HG03025 (cell line): ENCODE measurements at regions not wholly inside any gene's neighbourhood (a gene's known extent, or its start where the extent isn't known, plus 50 kb on each side); places are given as distances from the start of the nearest gene placed in this dataset.

Experiments
- ATAC-seq: cut with Tn5 transposase; IDR thresholded peaks from one replicate; pipeline ENCODE4 v1.9.1; 2021; ENCODE audit warnings: mild to moderate bottlenecking, moderate library complexity; ENCODE audit not compliant: unreplicated experiment, low FRiP score

- no peak for ATAC-seq
Observed at GRCh38 chr13:107296804-107297203, 728.9 kb upstream of the ARGLU1 start.

DNA sequence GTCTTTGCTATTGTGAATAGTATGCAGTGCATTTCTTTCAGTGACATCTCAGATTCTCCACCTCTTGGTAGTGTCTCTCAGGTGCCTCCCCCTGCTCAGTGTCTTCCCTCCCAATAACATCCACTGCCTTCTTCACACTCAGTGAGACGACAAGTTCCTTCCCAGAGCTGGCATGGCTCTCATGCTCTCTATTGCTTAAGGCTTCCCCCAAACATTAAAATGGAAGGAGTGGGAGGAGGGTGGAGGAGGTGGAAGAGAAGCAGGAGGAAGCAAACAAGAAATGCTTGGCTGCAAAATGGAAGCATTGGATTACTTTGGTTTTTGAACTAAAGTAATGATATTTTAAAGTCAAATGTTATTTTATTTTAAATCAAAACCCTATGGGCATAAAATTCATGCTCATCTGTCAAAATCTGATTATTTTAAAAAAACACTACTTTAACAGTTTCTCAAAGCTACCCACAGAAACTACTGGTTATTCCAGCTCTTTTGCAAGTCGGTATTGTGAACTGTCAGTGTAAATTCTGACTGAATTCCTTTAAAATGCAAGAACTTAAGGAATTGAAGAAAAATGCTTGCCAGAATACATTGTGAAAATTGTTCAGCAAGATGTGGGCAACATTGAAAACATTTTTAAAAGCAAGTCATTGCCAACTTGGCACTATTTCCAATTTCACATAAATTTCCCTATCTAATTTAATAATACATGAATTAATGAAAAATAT is 727.6 kb upstream of the ARGLU1 start:
- ATAC-seq = no peak

DNA sequence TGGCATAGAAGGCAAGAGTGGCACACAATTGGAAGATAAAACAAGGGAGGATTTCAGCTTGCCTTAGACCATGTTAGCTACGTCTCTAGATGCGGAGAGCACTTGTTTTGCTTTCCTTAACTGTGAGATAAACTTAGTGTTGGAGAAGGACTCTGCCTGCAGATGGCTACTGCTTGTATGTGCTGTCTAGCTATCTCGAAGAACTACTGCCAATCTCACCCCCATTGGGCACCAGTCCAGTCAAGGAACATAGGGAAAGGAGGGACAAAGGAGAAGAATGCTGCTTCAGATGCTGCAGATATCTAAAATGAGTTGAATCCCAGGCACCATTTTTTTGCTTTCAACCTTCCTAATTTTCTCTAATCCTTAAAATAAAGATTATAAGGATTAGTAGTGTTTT is 726.0 kb upstream of the ARGLU1 start:
- ATAC-seq = no peak

DNA sequence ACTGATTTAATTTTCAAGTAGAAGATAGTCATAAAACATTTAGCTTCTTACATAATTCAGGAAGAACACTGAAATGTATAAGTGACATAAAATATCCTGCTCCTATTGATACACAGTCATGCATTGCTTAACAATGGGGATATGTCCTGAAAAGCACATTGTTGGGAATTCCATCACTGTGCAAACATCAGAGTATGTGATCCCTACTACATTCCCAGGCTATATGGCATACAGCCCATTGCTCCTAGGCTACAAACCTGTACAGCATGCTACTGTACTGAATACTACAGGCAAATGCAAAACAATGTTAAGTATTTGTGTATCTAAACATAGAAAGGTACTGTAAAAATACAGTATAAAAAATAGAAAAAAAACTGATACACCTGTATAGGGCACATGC is 723.9 kb upstream of the ARGLU1 start:
- no peak for ATAC-seq

GRCh38 chr13:107289540-107289939 is 721.6 kb upstream of the ARGLU1 start:
- no peak for ATAC-seq

DNA sequence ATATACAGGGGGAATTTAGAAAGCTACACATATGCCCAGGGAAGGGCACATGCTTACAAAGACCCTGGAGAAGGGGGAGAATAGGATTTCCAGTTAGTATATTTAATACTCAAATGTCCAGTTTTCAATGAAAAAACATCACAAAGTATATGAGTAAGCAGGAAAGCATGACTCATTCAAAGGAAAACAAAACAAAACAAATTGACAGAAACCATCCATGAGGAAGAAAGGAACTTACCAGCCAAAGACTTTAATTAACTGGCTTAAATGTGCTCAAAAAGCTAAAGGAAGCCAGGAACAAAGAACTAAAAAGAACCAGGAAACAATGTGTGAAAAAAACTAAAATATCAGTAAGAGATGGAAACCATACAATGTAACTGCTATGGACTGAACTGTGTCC is 716.2 kb upstream of the ARGLU1 start:
- ATAC-seq = no peak

GRCh38 chr13:107277911-107278310 is 710.0 kb upstream of the ARGLU1 start:
- ATAC-seq = no peak

DNA sequence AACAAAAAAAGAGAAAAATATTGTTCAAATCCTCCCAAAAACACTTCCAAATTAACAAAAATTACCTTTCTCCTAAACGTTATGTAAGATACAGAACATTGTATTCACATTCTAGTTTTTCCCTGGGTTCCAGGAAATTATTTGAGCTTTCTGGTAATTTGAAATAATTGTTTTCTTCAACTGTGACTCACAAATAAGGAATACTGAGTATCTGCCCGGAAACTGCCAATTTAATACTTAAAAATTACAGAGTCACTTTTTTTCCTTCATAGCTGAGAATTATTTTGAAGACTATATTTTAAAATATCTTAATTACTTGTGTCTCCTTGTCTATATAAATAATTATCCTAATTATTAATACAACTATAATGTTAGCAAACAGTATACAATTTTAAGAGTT is 709.0 kb upstream of the ARGLU1 start:
- ATAC-seq = no peak

DNA sequence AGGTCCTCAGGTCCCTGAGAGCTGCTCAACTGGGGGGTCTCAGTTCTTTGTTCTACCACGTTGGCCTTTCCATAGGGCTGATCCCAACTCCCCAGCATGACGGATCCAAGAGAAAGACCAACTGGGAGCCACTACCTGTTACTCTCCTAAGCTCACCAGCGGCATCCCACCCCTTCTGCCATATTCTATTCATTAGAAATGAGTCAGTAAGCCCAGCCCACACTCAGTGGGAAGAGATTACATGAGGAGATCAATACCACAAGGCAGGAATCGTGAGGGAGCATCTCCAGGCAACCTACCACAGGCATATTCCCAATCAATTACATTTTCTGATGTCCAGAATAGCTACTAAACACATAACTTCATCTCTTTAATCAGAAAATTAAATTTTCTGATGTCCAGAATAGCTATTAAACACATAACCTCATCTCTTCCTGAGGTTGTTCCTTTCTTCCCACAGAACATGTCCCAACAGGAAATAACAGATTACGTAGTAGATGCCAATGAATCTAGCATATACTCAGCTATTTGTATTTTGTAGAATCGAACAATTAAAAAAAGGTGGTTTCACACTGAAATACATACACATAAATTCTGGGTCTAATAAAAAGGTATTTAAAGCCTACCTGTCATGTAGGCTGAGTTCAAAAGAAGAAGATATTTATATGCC is 708.1 kb upstream of the ARGLU1 start:
- ATAC-seq = no peak

DNA sequence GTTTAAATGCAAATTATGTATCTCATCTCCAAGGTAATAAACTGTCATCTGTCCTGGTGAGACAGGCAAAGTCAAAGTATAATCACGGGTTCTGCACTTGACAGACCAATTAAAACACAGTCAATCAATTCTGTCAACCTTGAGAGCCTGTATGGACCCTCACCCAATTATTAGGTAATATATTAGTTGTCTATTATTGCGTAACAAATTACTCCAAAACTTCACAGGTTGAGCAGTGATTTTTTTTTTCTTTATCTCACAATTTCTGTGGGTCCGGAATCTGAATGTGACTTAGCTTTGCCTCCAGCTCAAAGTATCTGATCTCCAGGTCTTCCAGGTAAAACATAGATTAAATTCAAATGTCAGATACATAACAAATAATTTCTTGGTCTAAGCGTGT is 707.4 kb upstream of the ARGLU1 start:
- ATAC-seq = no peak

DNA sequence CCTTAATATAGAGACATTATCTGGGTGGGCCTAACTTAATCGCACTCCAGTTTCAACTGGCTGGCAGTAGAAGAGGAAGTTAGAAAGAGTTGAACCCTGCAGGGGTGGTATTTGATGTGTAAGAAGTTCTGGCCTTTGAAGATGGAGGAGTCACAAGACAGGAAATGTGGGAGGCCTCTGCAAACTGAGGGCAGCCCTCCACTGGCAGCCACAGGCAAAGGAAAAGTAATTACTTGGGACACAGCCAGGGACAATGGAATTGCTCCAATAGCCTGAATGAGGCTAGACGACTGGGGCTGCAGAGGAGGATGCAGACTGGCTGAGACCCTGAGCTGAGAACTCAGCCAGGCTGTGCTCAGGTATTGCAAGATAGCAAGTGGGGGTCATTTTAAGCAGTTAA is 703.3 kb upstream of the ARGLU1 start:
- no peak for ATAC-seq

GRCh38 chr13:107266657-107267056 is 698.7 kb upstream of the ARGLU1 start:
- no peak for ATAC-seq

GRCh38 chr13:107258599-107259187 is 690.8 kb upstream of the ARGLU1 start:
- ATAC-seq = no peak

- no peak for ATAC-seq
Observed at GRCh38 chr13:107254392-107254791, 686.5 kb upstream of the ARGLU1 start.

- no peak for ATAC-seq
Observed at GRCh38 chr13:107252428-107252827, 684.5 kb upstream of the ARGLU1 start.

DNA sequence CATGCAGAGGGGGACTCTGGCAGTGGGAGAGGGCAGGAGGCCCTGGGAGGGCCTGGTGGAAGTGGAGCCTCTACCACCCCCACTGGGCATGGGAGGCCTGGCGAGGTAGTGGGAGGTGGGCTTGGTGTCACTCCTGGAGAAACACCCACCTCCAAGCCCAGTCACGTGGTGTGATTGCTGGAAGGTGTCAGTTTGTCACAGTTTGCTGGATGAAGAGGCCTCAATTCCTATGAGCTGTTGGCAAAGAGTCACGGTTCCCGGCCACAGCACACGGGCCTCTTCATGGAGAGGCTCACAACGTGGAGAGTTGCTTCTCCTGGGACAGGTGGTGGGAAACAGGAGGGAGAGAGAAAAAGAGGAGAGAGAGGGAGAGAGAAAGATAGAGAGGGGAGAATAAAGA is 684.1 kb upstream of the ARGLU1 start:
- ATAC-seq = no peak

GRCh38 chr13:107251341-107251740 is 683.4 kb upstream of the ARGLU1 start:
- no peak for ATAC-seq

DNA sequence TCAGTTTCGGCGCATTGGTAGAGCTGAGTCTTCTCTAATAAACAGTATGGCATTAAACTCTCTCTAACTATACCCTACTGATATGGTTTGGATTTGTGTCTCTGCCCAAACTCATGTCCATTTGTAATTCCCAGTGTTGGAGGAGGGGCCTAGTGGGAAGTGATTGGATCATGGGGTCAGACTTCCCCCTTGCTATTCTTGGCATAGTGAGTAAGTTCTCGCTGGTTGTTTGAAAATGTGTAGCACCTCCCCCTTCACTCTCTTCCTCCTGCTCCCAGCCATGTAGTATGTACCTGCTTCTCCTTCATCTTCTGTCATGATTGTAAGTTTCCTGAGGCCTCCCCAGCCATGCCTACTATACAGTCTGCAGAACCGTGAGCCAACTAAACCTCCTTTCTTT is 682.7 kb upstream of the ARGLU1 start:
- ATAC-seq = no peak

GRCh38 chr13:107244241-107244640 is 676.3 kb upstream of the ARGLU1 start:
- ATAC-seq = no peak

- no peak for ATAC-seq
Observed at GRCh38 chr13:107242138-107242537, 674.2 kb upstream of the ARGLU1 start.

- no peak for ATAC-seq
Observed at GRCh38 chr13:107241381-107241780, 673.4 kb upstream of the ARGLU1 start.

- no peak for ATAC-seq
Observed at GRCh38 chr13:107239213-107239612, 671.3 kb upstream of the ARGLU1 start.
